ENCODE measurements at regions not wholly inside any gene's neighbourhood (a gene's known extent, or its start where the extent isn't known, plus 50 kb on each side); places are given as distances from the start of the nearest gene placed in this dataset.

- Histone ChIP-seq H3K27me3 (ENCODE audit: control insufficient read depth, insufficient read depth, low read length) (peaks cover 3% of the 10 kb centered on the region), H3K36me3 (ENCODE audit: control insufficient read depth, insufficient read depth, low read length) (no peaks in the 10 kb centered on the region), H3K4me3 (ENCODE audit: low read depth, low read length) (no peak overlapping the region), H3K4me1 (ENCODE audit: control insufficient read depth, insufficient read depth, low read length) (no peaks in the 10 kb centered on the region), H3K27ac (ENCODE audit: low read depth, low read length) (no peak overlapping the region), H3K9me3 (ENCODE audit: control insufficient read depth, insufficient read depth, low read length) (no peaks in the 10 kb centered on the region)
- 93% methylated on average over 5 of the region's 5 CpGs for WGBS (ENCODE audit: insufficient coverage)
- no peak for DNase-seq (ENCODE audit: low read depth in 4 of 6, low spot score in 6 of 6)
These were observed 179.6 kb downstream of the SHOX start for GRCh38 chrX:810186-810585.

GRCh38 chrX:809081-809480 is 178.5 kb downstream of the SHOX start:
- no peaks in the 10 kb centered on the region for H3K4me1 ChIP-seq (ENCODE audit: control insufficient read depth, insufficient read depth, low read length)
- peaks cover 3% of the 10 kb centered on the region for H3K27me3 ChIP-seq (ENCODE audit: control insufficient read depth, insufficient read depth, low read length)
- no peak overlapping the region for H3K27ac ChIP-seq (ENCODE audit: low read depth, low read length)
- H3K36me3 ChIP-seq (ENCODE audit: control insufficient read depth, insufficient read depth, low read length): no peaks in the 10 kb centered on the region
- H3K4me3 ChIP-seq (ENCODE audit: low read depth, low read length): no peak overlapping the region
- DNase-seq (ENCODE audit: low read depth in 4 of 6, low spot score in 6 of 6): no peak
- no peaks in the 10 kb centered on the region for H3K9me3 ChIP-seq (ENCODE audit: control insufficient read depth, insufficient read depth, low read length)
- 98% methylated on average over 9 of the region's 11 CpGs for WGBS (ENCODE audit: insufficient coverage)

DNA sequence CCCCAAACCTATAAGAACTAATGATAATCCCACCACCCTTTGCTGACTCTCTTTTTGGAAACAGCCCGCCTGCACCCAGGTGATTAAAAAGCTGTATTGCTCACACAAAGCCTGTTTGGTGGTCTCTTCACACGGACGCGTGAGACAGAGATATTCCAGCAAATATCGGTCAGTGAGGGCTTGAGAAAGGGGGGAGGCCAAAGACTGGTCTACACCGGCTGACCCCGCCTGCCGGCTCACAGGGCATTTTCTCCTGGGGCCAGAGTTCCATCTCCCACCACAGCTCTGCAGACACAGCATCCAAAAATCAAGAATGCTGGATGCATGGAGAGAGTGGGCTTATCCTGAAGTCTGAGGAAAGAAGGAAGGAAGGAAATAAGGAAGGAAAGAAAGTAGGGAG is 176.0 kb downstream of the SHOX start:
- Histone ChIP-seq H3K36me3 (ENCODE audit: control insufficient read depth, insufficient read depth, low read length) (no peaks in the 10 kb centered on the region), H3K4me3 (ENCODE audit: low read depth, low read length) (no peak overlapping the region), H3K4me1 (ENCODE audit: control insufficient read depth, insufficient read depth, low read length) (no peaks in the 10 kb centered on the region), H3K27ac (ENCODE audit: low read depth, low read length) (no peak overlapping the region), H3K9me3 (ENCODE audit: control insufficient read depth, insufficient read depth, low read length) (no peaks in the 10 kb centered on the region), H3K27me3 (ENCODE audit: control insufficient read depth, insufficient read depth, low read length) (peaks cover 3% of the 10 kb centered on the region)
- no peak for DNase-seq (ENCODE audit: low read depth in 4 of 6, low spot score in 6 of 6)
- 96% methylated on average over 4 of the region's 8 CpGs for WGBS (ENCODE audit: insufficient coverage)

DNA sequence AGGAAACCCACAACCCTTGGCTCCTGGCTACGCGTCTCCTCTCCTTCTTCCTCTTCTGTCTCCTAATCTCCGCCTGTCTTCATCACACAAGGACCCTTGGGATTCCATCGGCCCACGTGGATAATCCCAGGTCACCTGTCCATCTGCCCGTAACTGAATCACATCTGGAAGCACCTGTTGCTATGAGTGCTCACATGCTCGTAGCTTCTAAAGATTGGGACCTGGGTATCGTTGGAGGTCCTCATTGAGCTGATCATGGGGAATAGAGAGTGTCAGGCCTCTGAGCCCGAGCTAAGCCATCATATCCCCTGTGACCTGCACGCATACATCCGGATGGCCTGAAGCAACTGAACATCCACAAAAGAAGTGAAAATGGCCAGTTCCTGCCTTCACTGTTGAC is 175.4 kb downstream of the SHOX start:
- no peak overlapping the region for H3K4me3 ChIP-seq (ENCODE audit: low read depth, low read length)
- H3K27me3 ChIP-seq (ENCODE audit: control insufficient read depth, insufficient read depth, low read length): peaks cover 3% of the 10 kb centered on the region
- H3K9me3 ChIP-seq (ENCODE audit: control insufficient read depth, insufficient read depth, low read length): no peaks in the 10 kb centered on the region
- 93% methylated on average over 11 of the region's 11 CpGs for WGBS (ENCODE audit: insufficient coverage)
- H3K27ac ChIP-seq (ENCODE audit: low read depth, low read length): no peak overlapping the region
- no peak for DNase-seq (ENCODE audit: low read depth in 4 of 6, low spot score in 6 of 6)
- no peaks in the 10 kb centered on the region for H3K4me1 ChIP-seq (ENCODE audit: control insufficient read depth, insufficient read depth, low read length)
- H3K36me3 ChIP-seq (ENCODE audit: control insufficient read depth, insufficient read depth, low read length): no peaks in the 10 kb centered on the region

- H3K27me3 ChIP-seq (ENCODE audit: control insufficient read depth, insufficient read depth, low read length): peaks cover 3% of the 10 kb centered on the region
- peak in 1 of 6 donors; percentile 72 for DNase-seq (ENCODE audit: low read depth in 4 of 6, low spot score in 6 of 6)
- no peak overlapping the region for H3K27ac ChIP-seq (ENCODE audit: low read depth, low read length)
- no peak overlapping the region for H3K4me3 ChIP-seq (ENCODE audit: low read depth, low read length)
- H3K36me3 ChIP-seq (ENCODE audit: control insufficient read depth, insufficient read depth, low read length): no peaks in the 10 kb centered on the region
- H3K4me1 ChIP-seq (ENCODE audit: control insufficient read depth, insufficient read depth, low read length): no peaks in the 10 kb centered on the region
- 75% methylated on average over 3 of the region's 16 CpGs for WGBS (ENCODE audit: insufficient coverage)
- H3K9me3 ChIP-seq (ENCODE audit: control insufficient read depth, insufficient read depth, low read length): no peaks in the 10 kb centered on the region
These were observed 174.6 kb downstream of the SHOX start for GRCh38 chrX:805103-805670.

DNA sequence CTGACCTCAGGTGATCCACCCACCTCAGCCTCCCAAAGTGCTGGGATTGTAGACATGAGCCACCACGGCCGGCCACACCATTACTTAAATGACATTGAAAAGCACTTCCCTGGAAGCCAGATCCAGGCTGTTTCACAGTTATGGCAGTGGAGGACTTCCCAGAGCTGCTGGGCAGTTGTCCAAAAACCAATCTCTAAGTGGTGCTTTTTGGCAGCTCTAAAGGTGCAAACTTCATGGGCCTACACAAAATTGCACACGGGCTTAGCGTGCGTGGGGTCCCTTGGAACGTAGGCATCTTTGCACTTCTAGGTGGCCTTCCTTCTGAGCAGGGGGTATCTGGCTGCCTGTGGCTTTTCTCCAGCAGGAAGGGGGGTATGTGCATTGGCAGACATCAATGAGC is 172.3 kb downstream of the SHOX start:
- WGBS (ENCODE audit: insufficient coverage): 50% methylated on average over 6 of the region's 6 CpGs
- Histone ChIP-seq H3K9me3 (ENCODE audit: control insufficient read depth, insufficient read depth, low read length) (no peaks in the 10 kb centered on the region), H3K4me3 (ENCODE audit: low read depth, low read length) (no peak overlapping the region)

DNA sequence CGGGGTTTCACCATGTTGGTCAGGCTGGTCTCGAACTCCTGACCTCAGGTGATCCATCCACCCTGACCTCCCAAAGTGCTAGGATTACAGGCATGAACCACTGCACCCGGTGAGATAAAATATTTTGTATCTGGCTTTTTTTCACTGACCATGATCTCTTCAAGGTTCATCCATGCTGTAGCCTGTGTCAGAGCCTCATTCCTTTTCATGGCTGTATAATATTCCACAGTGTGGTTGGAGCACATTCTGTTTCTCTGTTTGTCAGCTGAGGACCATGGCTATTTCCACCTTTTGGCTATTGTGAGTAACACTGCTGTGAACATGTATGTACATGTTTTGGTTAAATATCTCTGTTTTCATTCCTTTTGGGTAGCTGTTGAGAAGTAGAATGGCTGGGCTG is 169.2 kb downstream of the SHOX start:
- no peak overlapping the region for H3K27ac ChIP-seq (ENCODE audit: low read depth, low read length)
- 100% methylated on average over 1 of the region's 3 CpGs for WGBS (ENCODE audit: insufficient coverage)
- H3K4me3 ChIP-seq (ENCODE audit: low read depth, low read length): no peak overlapping the region
- no peak for DNase-seq (ENCODE audit: low read depth in 4 of 6, low spot score in 6 of 6)
- H3K4me1 ChIP-seq (ENCODE audit: control insufficient read depth, insufficient read depth, low read length): no peaks in the 10 kb centered on the region
- peaks cover 2% of the 10 kb centered on the region for H3K27me3 ChIP-seq (ENCODE audit: control insufficient read depth, insufficient read depth, low read length)
- H3K36me3 ChIP-seq (ENCODE audit: control insufficient read depth, insufficient read depth, low read length): no peaks in the 10 kb centered on the region
- no peaks in the 10 kb centered on the region for H3K9me3 ChIP-seq (ENCODE audit: control insufficient read depth, insufficient read depth, low read length)

More for the DNA sequence above, 172.3 kb downstream of the SHOX start:
- Histone ChIP-seq H3K27me3 (ENCODE audit: control insufficient read depth, insufficient read depth, low read length) (peaks cover 3% of the 10 kb centered on the region), H3K4me1 (ENCODE audit: control insufficient read depth, insufficient read depth, low read length) (no peaks in the 10 kb centered on the region), H3K27ac (ENCODE audit: low read depth, low read length) (no peak overlapping the region), H3K36me3 (ENCODE audit: control insufficient read depth, insufficient read depth, low read length) (no peaks in the 10 kb centered on the region)
- DNase-seq (ENCODE audit: low read depth in 4 of 6, low spot score in 6 of 6): peak in 2 of 6 donors; percentile 55 to 62

DNA sequence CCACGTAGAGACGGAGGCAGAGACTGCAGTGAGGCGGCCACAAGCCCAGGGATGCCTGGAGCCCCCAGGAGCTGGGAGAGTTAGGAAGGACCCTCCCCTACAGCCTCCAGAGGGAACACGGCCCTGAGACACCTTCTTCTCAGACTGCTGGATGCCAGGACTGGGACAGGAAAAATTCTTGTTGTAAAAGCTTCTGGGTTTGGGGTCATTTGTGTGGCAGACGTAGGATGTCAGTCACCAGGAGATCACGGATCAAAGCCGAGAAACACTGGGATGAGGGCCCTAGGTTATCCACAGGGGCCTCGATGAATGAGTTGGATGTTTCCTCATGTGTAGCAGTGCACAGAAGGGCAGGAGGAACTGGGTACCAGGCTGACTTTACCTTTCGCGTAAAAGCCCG is 163.7 kb downstream of the SHOX start:
- Histone ChIP-seq H3K27me3 (ENCODE audit: control insufficient read depth, insufficient read depth, low read length) (peaks cover 25% of the 10 kb centered on the region), H3K4me1 (ENCODE audit: control insufficient read depth, insufficient read depth, low read length) (peaks cover 5% of the 10 kb centered on the region), H3K27ac (ENCODE audit: low read depth, low read length) (no peak overlapping the region), H3K4me3 (ENCODE audit: low read depth, low read length) (no peak overlapping the region), H3K9me3 (ENCODE audit: control insufficient read depth, insufficient read depth, low read length) (no peaks in the 10 kb centered on the region), H3K36me3 (ENCODE audit: control insufficient read depth, insufficient read depth, low read length) (no peaks in the 10 kb centered on the region)
- DNase-seq (ENCODE audit: low read depth in 4 of 6, low spot score in 6 of 6): no peak
- 91% methylated on average over 9 of the region's 11 CpGs for WGBS (ENCODE audit: insufficient coverage)

DNA sequence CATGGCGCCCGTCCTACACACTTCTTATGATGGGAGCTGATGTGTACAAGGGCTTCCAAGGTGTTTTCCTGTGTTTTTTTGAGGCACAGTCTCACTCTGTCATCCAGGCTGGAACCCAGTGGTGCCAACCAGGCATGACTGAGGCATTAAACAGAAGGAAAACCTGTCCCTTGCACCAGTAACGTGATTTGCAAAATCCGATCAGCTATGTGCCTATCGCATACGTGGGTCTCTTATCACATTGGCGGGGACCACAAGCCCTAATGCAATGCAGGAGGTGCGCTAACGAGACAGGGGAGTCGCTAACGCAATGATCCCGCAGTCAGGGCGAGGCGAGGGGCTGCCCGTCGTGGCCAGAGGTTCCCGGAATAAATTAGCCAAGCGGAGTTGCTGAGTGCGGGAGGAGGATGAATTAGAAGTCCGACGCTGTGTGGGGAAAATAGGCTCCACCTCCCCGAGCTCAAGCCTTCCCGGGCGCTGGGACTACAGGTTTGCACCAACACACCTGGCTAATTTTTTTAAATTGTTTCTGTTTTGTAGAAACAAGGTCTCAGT is 162.7 kb downstream of the SHOX start:
- H3K4me1 ChIP-seq (ENCODE audit: control insufficient read depth, insufficient read depth, low read length): peaks cover 5% of the 10 kb centered on the region
- H3K27ac ChIP-seq (ENCODE audit: low read depth, low read length): no peak overlapping the region
- H3K36me3 ChIP-seq (ENCODE audit: control insufficient read depth, insufficient read depth, low read length): no peaks in the 10 kb centered on the region
- H3K9me3 ChIP-seq (ENCODE audit: control insufficient read depth, insufficient read depth, low read length): no peaks in the 10 kb centered on the region
- no peak for DNase-seq (ENCODE audit: low read depth in 4 of 6, low spot score in 6 of 6)
- H3K27me3 ChIP-seq (ENCODE audit: control insufficient read depth, insufficient read depth, low read length): peaks cover 27% of the 10 kb centered on the region
- H3K4me3 ChIP-seq (ENCODE audit: low read depth, low read length): no peak overlapping the region
- 75% methylated on average over 24 of the region's 24 CpGs for WGBS (ENCODE audit: insufficient coverage)

DNA sequence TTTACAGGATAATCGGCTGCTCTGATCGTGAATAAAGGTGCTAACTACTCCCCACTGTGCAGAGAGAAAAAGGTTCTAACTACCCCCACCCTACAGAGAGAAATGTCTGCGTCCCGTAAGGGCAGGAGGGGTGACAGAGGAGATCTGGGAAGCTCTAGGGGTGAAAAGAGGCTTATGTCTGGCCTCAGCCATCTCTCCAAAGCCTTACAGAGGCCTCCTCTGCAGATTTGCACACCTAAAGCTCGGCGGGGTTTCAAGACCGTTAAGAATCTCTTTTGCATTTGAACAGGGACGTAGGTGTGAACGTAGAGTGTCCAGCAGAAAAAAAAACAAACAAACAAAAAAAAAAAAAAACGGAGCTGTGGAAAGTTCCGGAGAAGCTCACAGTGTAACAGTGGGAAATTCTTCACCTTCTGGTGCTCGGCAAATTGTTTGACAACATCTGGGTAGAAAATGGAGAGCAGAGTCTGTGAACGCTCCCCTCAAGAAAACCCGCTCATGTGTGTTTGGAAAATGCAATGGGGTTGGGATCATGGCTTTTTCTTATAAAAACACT is 161.0 kb downstream of the SHOX start:
- Histone ChIP-seq H3K9me3 (ENCODE audit: control insufficient read depth, insufficient read depth, low read length) (no peaks in the 10 kb centered on the region), H3K27ac (ENCODE audit: low read depth, low read length) (no peak overlapping the region), H3K36me3 (ENCODE audit: control insufficient read depth, insufficient read depth, low read length) (no peaks in the 10 kb centered on the region), H3K4me1 (ENCODE audit: control insufficient read depth, insufficient read depth, low read length) (peaks cover 5% of the 10 kb centered on the region), H3K27me3 (ENCODE audit: control insufficient read depth, insufficient read depth, low read length) (peaks cover 27% of the 10 kb centered on the region), H3K4me3 (ENCODE audit: low read depth, low read length) (no peak overlapping the region)
- 61% methylated on average over 5 of the region's 14 CpGs for WGBS (ENCODE audit: insufficient coverage)
- no peak for DNase-seq (ENCODE audit: low read depth in 4 of 6, low spot score in 6 of 6)
